ENCODE measurements at regions not wholly inside any gene's neighbourhood (a gene's known extent, or its start where the extent isn't known, plus 50 kb on each side); places are given as distances from the start of the nearest gene placed in this dataset.

DNA sequence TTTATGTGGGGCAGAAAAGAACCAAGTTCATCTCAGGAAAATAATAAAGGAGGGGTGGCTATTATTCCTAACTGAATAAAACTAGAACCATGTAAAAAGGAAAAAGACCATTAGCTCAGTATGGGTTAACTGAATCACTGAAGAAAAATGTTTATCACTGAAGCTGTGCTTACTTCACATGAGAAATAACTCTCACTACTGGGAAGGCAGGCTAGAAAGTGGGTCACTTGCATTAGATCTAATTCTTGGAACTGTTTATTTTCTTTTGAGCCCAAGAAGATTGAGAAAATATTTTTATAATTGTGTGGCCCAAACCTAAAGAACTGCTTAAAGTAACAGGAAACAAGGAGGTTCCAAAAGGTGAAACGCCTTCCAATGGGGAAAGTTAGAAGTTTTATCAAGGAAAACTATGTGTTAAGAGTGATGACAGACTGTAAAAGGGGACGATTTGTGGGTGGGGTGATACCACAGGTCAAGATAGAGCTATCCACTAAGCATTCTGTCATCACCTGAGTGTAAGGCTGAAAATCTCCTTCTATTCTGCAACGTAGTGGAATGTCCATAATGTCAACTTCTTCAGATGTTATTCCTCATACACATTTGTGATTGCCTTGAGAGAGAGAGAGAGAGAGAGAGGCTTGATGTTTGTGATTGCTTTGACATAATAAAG is 1083.5 kb downstream of the PCDH7 start:
- TF ChIP-seq POLR2A (IDR thresholded peaks at IDR 0.05; ENCODE audit: low read depth, low read length) (no peak), TAF1 (IDR thresholded peaks at IDR 0.05; ENCODE audit: borderline replicate concordance, low read depth, low read length) (no peak)
